ENCODE measurements at regions not wholly inside any gene's neighbourhood (a gene's known extent, or its start where the extent isn't known, plus 50 kb on each side); places are given as distances from the start of the nearest gene placed in this dataset.

DNA sequence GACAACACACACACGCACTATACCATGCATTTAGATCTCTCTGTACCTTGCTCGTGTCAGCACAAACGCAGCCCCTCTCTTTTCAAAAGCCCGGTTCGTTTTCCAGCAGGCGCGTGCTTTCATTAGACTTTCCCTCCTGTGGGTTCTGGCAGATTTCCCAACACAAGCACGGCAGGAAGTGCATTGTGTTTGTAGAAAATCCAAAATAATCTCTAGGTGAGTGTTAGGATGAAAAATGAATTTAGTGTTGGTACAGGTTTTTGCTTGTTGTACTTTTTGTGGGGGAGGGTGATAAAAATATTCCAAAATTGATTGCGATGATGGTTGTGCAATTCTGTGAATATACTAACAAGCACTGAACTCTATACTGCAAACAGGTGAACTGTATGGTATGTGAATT is 54.1 kb upstream of the POFUT2 start:
- DNase-seq = no peak
- no peak overlapping the region for H3K4ac ChIP-seq (ENCODE audit: low read depth in 1 of 2, low read length in 2 of 2)
- H3K27me3 ChIP-seq (ENCODE audit: control insufficient read depth in 1 of 2, insufficient read depth in 1 of 2, low read length in 2 of 2) = peaks cover 0 to 17% of the 10 kb centered on the region in 2 experiments
- no peak overlapping the region for H2AK5ac ChIP-seq (ENCODE audit: low read length, severe bottlenecking)
- no peak overlapping the region for H3K27ac ChIP-seq (ENCODE audit: low read length, poor library complexity, severe bottlenecking)
- no peak overlapping the region for H3K4me3 ChIP-seq (ENCODE audit: insufficient read depth in 1 of 2, low read depth in 1 of 2, low read length in 2 of 2)
- H3K79me1 ChIP-seq (replicated peaks; ENCODE audit: low read length, poor library complexity, severe bottlenecking) = no peaks in the 10 kb centered on the region
- H4K91ac ChIP-seq (ENCODE audit: low read length) = no peak overlapping the region
- H2BK5ac ChIP-seq (ENCODE audit: low read depth, low read length, poor library complexity, severe bottlenecking) = no peak overlapping the region
- no peak overlapping the region for H3K18ac ChIP-seq (ENCODE audit: low read depth in 1 of 2, low read length in 2 of 2)
- no peak overlapping the region for H3K14ac ChIP-seq (ENCODE audit: low read length in 2 of 2)
- H4K8ac ChIP-seq (ENCODE audit: low read length) = no peak overlapping the region
- no peak overlapping the region for H3K9ac ChIP-seq (ENCODE audit: low read length)
- H2BK120ac ChIP-seq (ENCODE audit: low read depth, low read length) = no peak overlapping the region
- H3K4me1 ChIP-seq (ENCODE audit: control insufficient read depth, insufficient read depth, low read depth, low read length) = peaks cover 6% of the 10 kb centered on the region
- H2BK15ac ChIP-seq (ENCODE audit: low read depth, poor library complexity, severe bottlenecking) = no peak overlapping the region
- no peak overlapping the region for H3K23ac ChIP-seq (ENCODE audit: low read length in 2 of 2)
- H3K36me3 ChIP-seq (ENCODE audit: control insufficient read depth in 1 of 2, insufficient read depth in 2 of 2, low read depth in 1 of 2, low read length in 2 of 2) = no peaks in the 10 kb centered on the region
- 80% methylated on average over 8 of the region's 9 CpGs for WGBS
- H2BK12ac ChIP-seq (ENCODE audit: low read length in 2 of 2) = no peak overlapping the region
- H3K4me2 ChIP-seq (ENCODE audit: low read length, poor library complexity, severe bottlenecking) = no peak overlapping the region
- H3K9me3 ChIP-seq (ENCODE audit: control insufficient read depth, low read length) = no peaks in the 10 kb centered on the region
- H2AFZ ChIP-seq (ENCODE audit: low read depth, low read length) = no peak overlapping the region

DNA sequence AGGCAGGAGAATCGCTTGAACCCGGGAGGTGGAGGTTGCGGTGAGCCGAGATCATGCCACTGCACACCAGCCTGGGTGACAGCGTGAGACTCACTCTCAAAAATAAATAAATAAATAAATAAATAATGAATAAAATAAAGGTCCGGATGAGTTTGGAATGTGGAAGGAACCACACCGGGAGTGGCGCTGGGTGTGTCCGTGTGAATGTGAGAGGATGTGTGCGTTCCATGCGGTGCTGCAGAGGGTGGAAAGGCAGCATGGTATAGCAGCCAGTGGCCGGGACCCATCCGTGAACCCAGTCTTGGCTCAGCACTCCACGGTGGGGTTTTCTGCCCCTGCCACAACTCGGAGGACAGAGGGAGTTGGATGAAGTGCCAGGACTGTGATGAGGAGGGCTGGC is 56.2 kb upstream of the POFUT2 start:
- no peak overlapping the region for H3K4me3 ChIP-seq (ENCODE audit: insufficient read depth in 1 of 2, low read depth in 1 of 2, low read length in 2 of 2)
- no peak overlapping the region for H3K4me2 ChIP-seq (ENCODE audit: low read length, poor library complexity, severe bottlenecking)
- 97% methylated on average over 10 of the region's 15 CpGs for WGBS
- H3K27ac ChIP-seq (ENCODE audit: low read length, poor library complexity, severe bottlenecking) = no peak overlapping the region
- H2BK15ac ChIP-seq (ENCODE audit: low read depth, poor library complexity, severe bottlenecking) = no peak overlapping the region
- H2AK5ac ChIP-seq (ENCODE audit: low read length, severe bottlenecking) = peak overlapping the region; percentile 47
- H3K9me3 ChIP-seq (ENCODE audit: control insufficient read depth, low read length) = no peaks in the 10 kb centered on the region
- no peak overlapping the region for H2BK5ac ChIP-seq (ENCODE audit: low read depth, low read length, poor library complexity, severe bottlenecking)
- no peak overlapping the region for H2BK12ac ChIP-seq (ENCODE audit: low read length in 2 of 2)
- H4K91ac ChIP-seq (ENCODE audit: low read length) = no peak overlapping the region
- H3K18ac ChIP-seq (ENCODE audit: low read depth in 1 of 2, low read length in 2 of 2) = no peak overlapping the region
- H3K4ac ChIP-seq (ENCODE audit: low read depth in 1 of 2, low read length in 2 of 2) = no peak overlapping the region
- H3K79me1 ChIP-seq (replicated peaks; ENCODE audit: low read length, poor library complexity, severe bottlenecking) = no peaks in the 10 kb centered on the region
- no peak overlapping the region for H3K9ac ChIP-seq (ENCODE audit: low read length)
- no peak for DNase-seq
- peaks cover 0 to 18% of the 10 kb centered on the region in 2 experiments for H3K27me3 ChIP-seq (ENCODE audit: control insufficient read depth in 1 of 2, insufficient read depth in 1 of 2, low read length in 2 of 2)
- H3K23ac ChIP-seq (ENCODE audit: low read length in 2 of 2) = no peak overlapping the region
- no peak overlapping the region for H3K14ac ChIP-seq (ENCODE audit: low read length in 2 of 2)
- no peak overlapping the region for H2BK120ac ChIP-seq (ENCODE audit: low read depth, low read length)
- H3K36me3 ChIP-seq (ENCODE audit: control insufficient read depth in 1 of 2, insufficient read depth in 2 of 2, low read depth in 1 of 2, low read length in 2 of 2) = no peaks in the 10 kb centered on the region
- H4K8ac ChIP-seq (ENCODE audit: low read length) = peak overlapping the region; percentile 36
- no peak overlapping the region for H2AFZ ChIP-seq (ENCODE audit: low read depth, low read length)
- peaks cover 7% of the 10 kb centered on the region for H3K4me1 ChIP-seq (ENCODE audit: control insufficient read depth, insufficient read depth, low read depth, low read length)

DNA sequence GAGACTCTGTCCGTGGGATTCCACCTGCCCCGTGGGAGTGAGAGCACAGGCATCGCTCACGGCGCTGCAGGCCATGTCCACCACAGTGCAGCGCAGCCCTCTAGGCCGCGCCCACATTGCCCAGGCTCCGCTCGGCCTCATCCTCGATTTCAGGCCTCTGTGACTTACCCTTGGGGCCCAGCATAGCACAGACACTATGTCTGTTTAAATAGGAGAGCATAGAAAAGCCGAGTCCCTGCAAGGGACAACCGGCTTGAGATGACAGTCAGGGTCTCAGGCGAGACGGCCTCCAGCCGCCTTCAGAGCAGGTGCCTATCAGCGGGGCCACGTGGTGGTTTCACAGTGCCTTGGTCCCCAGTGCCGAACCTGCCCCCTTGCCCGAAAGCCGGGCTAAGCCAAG is 56.9 kb upstream of the POFUT2 start:
- Histone ChIP-seq H3K4me1 (ENCODE audit: control insufficient read depth, insufficient read depth, low read depth, low read length) (peaks cover 7% of the 10 kb centered on the region), H3K36me3 (ENCODE audit: control insufficient read depth in 1 of 2, insufficient read depth in 2 of 2, low read depth in 1 of 2, low read length in 2 of 2) (no peaks in the 10 kb centered on the region), H2BK12ac (ENCODE audit: low read length in 2 of 2) (peak overlapping the region; percentile 54 to 62), H2BK120ac (ENCODE audit: low read depth, low read length) (no peak overlapping the region), H2BK15ac (ENCODE audit: low read depth, poor library complexity, severe bottlenecking) (no peak overlapping the region), H4K91ac (ENCODE audit: low read length) (no peak overlapping the region), H3K9ac (ENCODE audit: low read length) (no peak overlapping the region), H2AK5ac (ENCODE audit: low read length, severe bottlenecking) (peak overlapping the region; percentile 49), H3K4me2 (ENCODE audit: low read length, poor library complexity, severe bottlenecking) (no peak overlapping the region), H3K4me3 (ENCODE audit: insufficient read depth in 1 of 2, low read depth in 1 of 2, low read length in 2 of 2) (no peak overlapping the region), H2BK5ac (ENCODE audit: low read depth, low read length, poor library complexity, severe bottlenecking) (no peak overlapping the region), H3K14ac (ENCODE audit: low read length in 2 of 2) (no peak overlapping the region), H3K23ac (ENCODE audit: low read length in 2 of 2) (peak overlapping the region in 1 of 2 experiments; percentile 27), H3K27ac (ENCODE audit: low read length, poor library complexity, severe bottlenecking) (no peak overlapping the region), H4K8ac (ENCODE audit: low read length) (no peak overlapping the region), H3K27me3 (ENCODE audit: control insufficient read depth in 1 of 2, insufficient read depth in 1 of 2, low read length in 2 of 2) (peaks cover 0 to 18% of the 10 kb centered on the region in 2 experiments), H3K79me1 (replicated peaks; ENCODE audit: low read length, poor library complexity, severe bottlenecking) (no peaks in the 10 kb centered on the region), H3K18ac (ENCODE audit: low read depth in 1 of 2, low read length in 2 of 2) (no peak overlapping the region), H3K9me3 (ENCODE audit: control insufficient read depth, low read length) (no peaks in the 10 kb centered on the region), H2AFZ (ENCODE audit: low read depth, low read length) (no peak overlapping the region), H3K4ac (ENCODE audit: low read depth in 1 of 2, low read length in 2 of 2) (no peak overlapping the region)
- DNase-seq = no peak
- WGBS = 88% methylated on average over 21 of the region's 21 CpGs

GRCh38 chr21:45347048-45347711 is 57.8 kb upstream of the COL18A1 start:
- Histone ChIP-seq H2BK12ac (ENCODE audit: low read length in 2 of 2) (peak overlapping the region in 1 of 2 experiments; percentile 82), H3K4ac (ENCODE audit: low read depth in 1 of 2, low read length in 2 of 2) (peak overlapping the region; percentile 36 to 37), H3K9me3 (ENCODE audit: control insufficient read depth, low read length) (no peaks in the 10 kb centered on the region), H3K27me3 (ENCODE audit: control insufficient read depth in 1 of 2, insufficient read depth in 1 of 2, low read length in 2 of 2) (peaks cover 0 to 13% of the 10 kb centered on the region in 2 experiments), H3K18ac (ENCODE audit: low read depth in 1 of 2, low read length in 2 of 2) (peak overlapping the region in 1 of 2 experiments; percentile 63), H2BK5ac (ENCODE audit: low read depth, low read length, poor library complexity, severe bottlenecking) (no peak overlapping the region), H3K9ac (ENCODE audit: low read length) (no peak overlapping the region), H3K4me1 (ENCODE audit: control insufficient read depth, insufficient read depth, low read depth, low read length) (peaks cover 17% of the 10 kb centered on the region), H3K27ac (ENCODE audit: low read length, poor library complexity, severe bottlenecking) (no peak overlapping the region), H3K14ac (ENCODE audit: low read length in 2 of 2) (no peak overlapping the region), H2BK15ac (ENCODE audit: low read depth, poor library complexity, severe bottlenecking) (peak overlapping the region; percentile 12), H4K91ac (ENCODE audit: low read length) (peak overlapping the region; percentile 84), H3K36me3 (ENCODE audit: control insufficient read depth in 1 of 2, insufficient read depth in 2 of 2, low read depth in 1 of 2, low read length in 2 of 2) (no peaks in the 10 kb centered on the region), H3K4me2 (ENCODE audit: low read length, poor library complexity, severe bottlenecking) (no peak overlapping the region), H2AFZ (ENCODE audit: low read depth, low read length) (no peak overlapping the region), H3K4me3 (ENCODE audit: insufficient read depth in 1 of 2, low read depth in 1 of 2, low read length in 2 of 2) (no peak overlapping the region), H2BK120ac (ENCODE audit: low read depth, low read length) (no peak overlapping the region), H4K8ac (ENCODE audit: low read length) (peak overlapping the region; percentile 5), H3K23ac (ENCODE audit: low read length in 2 of 2) (no peak overlapping the region), H2AK5ac (ENCODE audit: low read length, severe bottlenecking) (no peak overlapping the region), H3K79me1 (replicated peaks; ENCODE audit: low read length, poor library complexity, severe bottlenecking) (no peaks in the 10 kb centered on the region)
- DNase-seq = no peak
- whole genome bisulfite sequencing = 81% methylated on average over 31 of the region's 31 CpGs

Data from mesenchymal stem cell (in vitro differentiated cells and primary cell).